ENCODE measurements at regions not wholly inside any gene's neighbourhood (a gene's known extent, or its start where the extent isn't known, plus 50 kb on each side); places are given as distances from the start of the nearest gene placed in this dataset.
"Not testable (repeated sequence)": the region's sequence is repeated elsewhere in the genome, so short reads cannot be mapped to it uniquely, and the experiment has no call there.

GRCh38 chr11:86167499-86168164 lies 76.9 kb upstream of the EED start:
- DNase-seq: no peak

GRCh38 chr11:86166287-86166686 lies 78.3 kb upstream of the EED start:
- DNase-seq: not testable (repeated sequence)

- DNase-seq: no peak
These were observed 80.4 kb upstream of the EED start for GRCh38 chr11:86164106-86164505.

GRCh38 chr11:86163221-86163876 lies 81.2 kb upstream of the EED start:
- not testable (repeated sequence) for DNase-seq

GRCh38 chr11:86162239-86162638 lies 82.3 kb upstream of the EED start:
- no peak for DNase-seq

- no peak for DNase-seq
These were observed 82.7 kb upstream of the EED start for GRCh38 chr11:86161837-86162236.

GRCh38 chr11:86161336-86161735 lies 83.2 kb upstream of the EED start:
- DNase-seq: no peak

GRCh38 chr11:86160541-86161149 lies 83.9 kb upstream of the EED start:
- DNase-seq: no peak

- no peak for DNase-seq
These were observed 85.0 kb upstream of the EED start for GRCh38 chr11:86159581-86159891.

- DNase-seq: no peak
These were observed 85.6 kb upstream of the EED start for GRCh38 chr11:86158704-86159580.

- DNase-seq: no peak
These were observed 86.7 kb upstream of the EED start for GRCh38 chr11:86157797-86158378.

GRCh38 chr11:86156397-86156955 lies 87.6 kb upstream of the PICALM start:
- no peak for DNase-seq

- no peak for DNase-seq
These were observed 86.4 kb upstream of the PICALM start for GRCh38 chr11:86155200-86155844.

- DNase-seq: no peak
These were observed 84.6 kb upstream of the PICALM start for GRCh38 chr11:86153439-86153838.

- no peak for DNase-seq
These were observed 84.0 kb upstream of the PICALM start for GRCh38 chr11:86152901-86153300.

- no peak for DNase-seq
These were observed 83.3 kb upstream of the PICALM start for GRCh38 chr11:86152006-86152862.

GRCh38 chr11:86151174-86152005 lies 82.5 kb upstream of the PICALM start:
- no peak for DNase-seq

- DNase-seq: no peak
These were observed 81.9 kb upstream of the PICALM start for GRCh38 chr11:86150847-86151173.

GRCh38 chr11:86149792-86150191 lies 80.9 kb upstream of the PICALM start:
- DNase-seq: no peak

GRCh38 chr11:86148345-86148747 lies 79.5 kb upstream of the PICALM start:
- no peak for DNase-seq

All from left kidney (tissue), 1 donor.